ENCODE measurements at regions not wholly inside any gene's neighbourhood (a gene's known extent, or its start where the extent isn't known, plus 50 kb on each side); places are given as distances from the start of the nearest gene placed in this dataset.

DNA sequence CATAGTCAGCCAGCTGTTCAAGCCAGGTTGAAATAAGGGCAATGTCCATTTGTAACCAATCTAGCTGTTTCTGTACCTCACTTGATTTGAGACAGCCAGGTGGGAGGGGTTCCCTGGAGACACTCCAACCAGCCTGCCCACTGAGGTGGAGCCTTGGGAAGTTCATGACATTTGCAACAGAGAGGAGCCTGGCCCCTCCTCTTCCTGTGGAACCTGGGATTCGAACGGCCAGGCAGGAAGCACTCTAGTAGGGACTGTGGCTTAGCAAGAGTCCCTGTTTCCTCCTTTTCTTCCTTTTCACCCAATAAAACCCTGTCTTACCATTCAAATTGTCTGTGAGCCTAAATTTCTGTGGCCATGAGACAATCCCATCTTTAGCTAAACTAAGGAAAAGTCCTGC lies 312.3 kb upstream of the NMUR2 start (continued):
- no peak for TF ChIP-seq ZBTB10 (CRISPR knock-in tag; IDR thresholded peaks at IDR 0.05; ENCODE audit: borderline replicate concordance)

GRCh38 chr5:152723482-152723881 lies 318.4 kb upstream of the NMUR2 start:
- Histone ChIP-seq H3K27ac (ENCODE audit: extremely low read length, insufficient read depth, low read length) (no peak overlapping the region), H3K9me3 (ENCODE audit: low read length) (peaks cover 83% of the 10 kb centered on the region), H4K20me1 (ENCODE audit: insufficient read depth, low read length) (no peaks in the 10 kb centered on the region), H3K27me3 (ENCODE audit: control insufficient read depth in 1 of 2, insufficient read depth in 2 of 2, low read length in 2 of 2) (no peaks in the 10 kb centered on the region), H3K79me2 (ENCODE audit: insufficient read depth, low read length) (no peaks in the 10 kb centered on the region), H3K4me2 (ENCODE audit: low read depth, low read length) (no peak overlapping the region), H3K4me1 (ENCODE audit: insufficient read depth, low read length) (no peaks in the 10 kb centered on the region), H2AFZ (ENCODE audit: low read length) (no peak overlapping the region), H3K9ac (ENCODE audit: insufficient read depth, low read depth, low read length) (no peak overlapping the region), H3K36me3 (replicated peaks in 1 of 2; ENCODE audit: control insufficient read depth in 1 of 2, insufficient read depth in 2 of 2, low read length in 2 of 2) (no peaks in the 10 kb centered on the region), H3K4me3 (replicated peaks in 1 of 3; ENCODE audit: insufficient read depth in 1 of 3, low read depth in 2 of 3, low read length in 3 of 3) (no peak overlapping the region)
- in situ Hi-C loops (cut with HindIII; ENCODE audit: extremely low pct_ligation_motif_present, low pct_unique_long_range_greater_than_20kb) (no loop called here), intact Hi-C loops (cut with micrococcal nuclease; ENCODE audit: unreplicated experiment) (no loop called here)
- ATAC-seq: no peak
- no peak for FAIRE-seq
- POLR2A ChIA-PET: no interaction called here
- WGBS (ENCODE audit: low lambda C conversion rate): 39% methylated on average over 6 of the region's 6 CpGs
- CTCF ChIA-PET (ENCODE audit: low intra/inter-chr PET ratio, low total read pairs): no interaction called here
- no TSS peak for BruUV-seq (replicated peaks)
- TF ChIP-seq SRSF4 (IDR thresholded peaks at IDR 0.05; ENCODE audit: low read depth, low read length, poor library complexity, severe bottlenecking) (no peak), HNF1A (IDR thresholded peaks at IDR 0.05; ENCODE audit: low read depth) (no peak), HNF1A (CRISPR knock-in tag; IDR thresholded peaks at IDR 0.05; ENCODE audit: borderline replicate concordance) (no peak), SNAPC5 (CRISPR knock-in tag; IDR thresholded peaks at IDR 0.05; ENCODE audit: borderline replicate concordance) (no peak), GTF3A (CRISPR knock-in tag; conservative IDR thresholded peaks at IDR 0.05) (no peak), MYNN (CRISPR knock-in tag; IDR thresholded peaks at IDR 0.05; ENCODE audit: low read depth) (no peak), NAIF1 (CRISPR knock-in tag; IDR thresholded peaks at IDR 0.05; ENCODE audit: borderline replicate concordance) (no peak), ZFAT (CRISPR knock-in tag; conservative IDR thresholded peaks at IDR 0.05) (no peak), HNF4G (IDR thresholded peaks at IDR 0.05; ENCODE audit: borderline replicate concordance, low read depth, low read length) (no peak), HNF4G (CRISPR knock-in tag; IDR thresholded peaks at IDR 0.05; ENCODE audit: borderline replicate concordance, low read depth) (no peak), PAWR (CRISPR knock-in tag; IDR thresholded peaks at IDR 0.05; ENCODE audit: borderline replicate concordance) (no peak), CHD4 (IDR thresholded peaks at IDR 0.05; ENCODE audit: borderline replicate concordance, low read length) (no peak), ZNF766 (CRISPR knock-in tag; IDR thresholded peaks at IDR 0.05; ENCODE audit: borderline replicate concordance) (no peak), PAF1 (CRISPR knock-in tag; IDR thresholded peaks at IDR 0.05) (no peak)
- DNase-seq (ENCODE audit: low spot score): no peak
